ENCODE measurements at regions not wholly inside any gene's neighbourhood (a gene's known extent, or its start where the extent isn't known, plus 50 kb on each side); places are given as distances from the start of the nearest gene placed in this dataset.

- no peak for TF ChIP-seq CEBPB (IDR thresholded peaks at IDR 0.05)
- TF ChIP-seq EGR1 (IDR thresholded peaks at IDR 0.05), result no peak
- TF ChIP-seq EP300 (IDR thresholded peaks at IDR 0.05; ENCODE audit: borderline replicate concordance), result no peak
- no peak for TF ChIP-seq TEAD4 (IDR thresholded peaks at IDR 0.05)
- no peak for TF ChIP-seq RAD21 (IDR thresholded peaks at IDR 0.05; ENCODE audit: low read depth)
- no peak for TF ChIP-seq TCF12 (IDR thresholded peaks at IDR 0.05; ENCODE audit: low read depth)
- TF ChIP-seq YY1 (IDR thresholded peaks at IDR 0.05; ENCODE audit: low read depth), result no peak
- no peak for TF ChIP-seq MAX (IDR thresholded peaks at IDR 0.05)
- TF ChIP-seq ZBTB7A (IDR thresholded peaks at IDR 0.05; ENCODE audit: low read depth), result no peak
- TF ChIP-seq USF1 (IDR thresholded peaks at IDR 0.05), result no peak
- no peak for TF ChIP-seq NFIC (IDR thresholded peaks at IDR 0.05)
- TF ChIP-seq TAF1 (IDR thresholded peaks at IDR 0.05; ENCODE audit: low read depth), result no peak
Observed at GRCh38 chr1:78263946-78264345, 218.2 kb downstream of the GIPC2 start.
